ENCODE measurements at regions not wholly inside any gene's neighbourhood (a gene's known extent, or its start where the extent isn't known, plus 50 kb on each side); places are given as distances from the start of the nearest gene placed in this dataset.

GRCh38 chr1:47562147-47562546 is 124.3 kb downstream of the FOXD2 start:
- 94% methylated on average over 1 of the region's 1 CpG; no CpG with 5 or more reads in 1 of the 2 experiments for WGBS, 2 experiments (ENCODE audit: extremely low coverage in 1 of 2, insufficient coverage in 1 of 2, insufficient read length in 1 of 2, insufficient replicate concordance in 2 of 2, low coverage in 1 of 2, low lambda C conversion rate in 2 of 2, missing lambda C conversion rate in 1 of 2)
- H3K27me3 ChIP-seq (replicated peaks in 1 of 4; ENCODE audit: control insufficient read depth in 3 of 4, extremely low read depth in 1 of 4, insufficient read depth in 3 of 4, low read length in 3 of 4), result peaks cover 0 to 3% (median 0%) of the 10 kb centered on the region in 4 experiments; a peak in 4 of 7 replicates
- no peak overlapping the region for H4K91ac ChIP-seq (replicated peaks; ENCODE audit: insufficient read length, low read length)
- no peak overlapping the region for H2AFZ ChIP-seq (ENCODE audit: low read length)
- DNase-seq (ENCODE audit: low read depth in 1 of 2, low spot score in 2 of 2) (no peak), FAIRE-seq (no peak)
- peaks cover 7 to 18% (median 12%) of the 10 kb centered on the region in 4 experiments; a peak in 6 of 7 replicates for H3K4me1 ChIP-seq (replicated peaks in 1 of 4; ENCODE audit: control insufficient read depth in 3 of 4, insufficient read depth in 4 of 4, low read length in 3 of 4)
- H4K8ac ChIP-seq (ENCODE audit: extremely low read depth, insufficient read depth, low read length), result no peak overlapping the region
- H3K9ac ChIP-seq (replicated peaks in 1 of 4; ENCODE audit: extremely low read depth in 1 of 4, low read depth in 3 of 4, low read length in 3 of 4), result no peak overlapping the region
- ChIA-PET POLR2A (ENCODE audit: partially characterized antibody) (no interaction called here), CTCF (ENCODE audit: partially characterized antibody) (interaction anchor here (1.1 to 3.2 kb wide), 4 partner anchors 8 to 126 kb away, joined by 3 to 15 read pairs (median 12); no protein-coding TSS in a partner anchor)
- no peak overlapping the region for H3K56ac ChIP-seq (replicated peaks; ENCODE audit: insufficient read length, low read depth, low read length)
- H3K23me2 ChIP-seq (ENCODE audit: low read depth, low read length), result peaks cover 2% of the 10 kb centered on the region; the same call in 1 of the 2 replicates
- H3K27ac ChIP-seq (ENCODE audit: low read depth, low read length), result no peak overlapping the region
- H2AK5ac ChIP-seq (ENCODE audit: low read depth, low read length), result no peak overlapping the region
- H3K4ac ChIP-seq (replicated peaks; ENCODE audit: insufficient read length, low read depth, low read length), result no peak overlapping the region
- no peak overlapping the region for H4K5ac ChIP-seq (ENCODE audit: insufficient read length, low read depth, low read length)
- no peak overlapping the region for H3K4me2 ChIP-seq (ENCODE audit: insufficient read depth in 1 of 2, low read depth in 2 of 2, low read length in 2 of 2)
- H3K4me3 ChIP-seq (ENCODE audit: extremely low read depth in 1 of 4, insufficient read depth in 2 of 4, low read depth in 3 of 4, low read length in 4 of 4), result no peak overlapping the region
- no peak overlapping the region for H2BK20ac ChIP-seq (ENCODE audit: low read length)
- no peak overlapping the region for H3K23ac ChIP-seq (ENCODE audit: insufficient read length)
- H3K18ac ChIP-seq (ENCODE audit: extremely low read depth, low read length), result no peak overlapping the region
- no peak overlapping the region for H2BK15ac ChIP-seq (ENCODE audit: low read length)
- no peaks in the 10 kb centered on the region for H3K9me3 ChIP-seq (ENCODE audit: insufficient read depth in 2 of 2, low read depth in 1 of 2, low read length in 1 of 2)
- no peak overlapping the region for H2BK5ac ChIP-seq (ENCODE audit: low read depth, low read length)
- no peak for TF ChIP-seq SP1 (IDR thresholded peaks at IDR 0.05; ENCODE audit: low read depth, low read length)
- TF ChIP-seq SUZ12 (IDR thresholded peaks at IDR 0.05; ENCODE audit: low read length), result no peak
- H3K36me3 ChIP-seq (ENCODE audit: control insufficient read depth in 2 of 4, insufficient read depth in 4 of 4, low read length in 3 of 4), result no peaks in the 10 kb centered on the region
- H4K20me1 ChIP-seq (replicated peaks in 1 of 2; ENCODE audit: control insufficient read depth in 1 of 2, insufficient read depth in 2 of 2, low read length in 2 of 2), result no peaks in the 10 kb centered on the region
- no peaks in the 10 kb centered on the region for H3K79me2 ChIP-seq (ENCODE audit: control insufficient read depth in 1 of 2, insufficient read depth in 2 of 2, low read length in 2 of 2)
- no peak overlapping the region for H2BK120ac ChIP-seq (replicated peaks; ENCODE audit: low read depth, low read length)
- H3K14ac ChIP-seq (ENCODE audit: insufficient read length), result no peak overlapping the region
- H3K79me1 ChIP-seq (ENCODE audit: low read depth, low read length), result no peaks in the 10 kb centered on the region
- H2BK12ac ChIP-seq (ENCODE audit: low read depth, low read length), result no peak overlapping the region

Data from H1 (cell line).